PC-9 (cell line): ENCODE measurements at regions not wholly inside any gene's neighbourhood (a gene's known extent, or its start where the extent isn't known, plus 50 kb on each side); places are given as distances from the start of the nearest gene placed in this dataset.

Experiments
- BruUV-seq: library from RNA; stranded (reverse); fragments of 400-500 nt; replicated peaks from 2 replicates; lab custom pipeline; 2021; lab: Mats Ljungman, UMichigan
- CTCF ChIA-PET: fragments of 300-600 bp; sonication (Branson Sonifier 250); formaldehyde crosslinking; loops from one replicate; lab custom pipeline; 2022; ENCODE audit warnings: antibody characterized with exemption; lab: Charles Lee
- POLR2A ChIA-PET: fragments of 300-600 bp; sonication (Branson Sonifier 250); formaldehyde crosslinking; loops from one replicate; lab custom pipeline; 2022; ENCODE audit warnings: antibody characterized with exemption; ENCODE audit not compliant: unreplicated experiment; lab: Charles Lee
- DNase-seq, 2 experiments: peaks; one replicate each; pipeline versions ENCODE4 v3.0.0 to v3.0.0-alpha.2; 2015 to 2022; ENCODE audit warnings: mixed read lengths in 1 of 2
- H2AFZ ChIP-seq: fragments of 200-600 bp; sonication (generic); 2 replicates; pipeline ENCODE4 v1.8.1; 2017; ENCODE audit warnings: antibody characterized with exemption
- H3F3A ChIP-seq: fragments of 200-600 bp; sonication (generic); 2 replicates; pipeline ENCODE4 v1.8.1; 2017; ENCODE audit warnings: antibody characterized with exemption, mild to moderate bottlenecking, low read depth; ENCODE audit not compliant: insufficient read depth
- H3K27ac ChIP-seq: fragments of 200-600 bp; sonication (generic); 2 replicates; pipeline ENCODE4 v1.6.1; 2016; ENCODE audit warnings: mixed run types
- H3K27me3 ChIP-seq: fragments of 200-600 bp; sonication (generic); 2 replicates; pipeline ENCODE4 v1.6.1; 2016; ENCODE audit warnings: low read depth, mixed run types; ENCODE audit not compliant: insufficient read depth
- H3K36me3 ChIP-seq: fragments of 200-600 bp; sonication (generic); 2 replicates; pipeline ENCODE4 v1.6.1; 2016; ENCODE audit warnings: low read depth, mixed run types
- H3K4me1 ChIP-seq: fragments of 200-600 bp; sonication (generic); replicated peaks from 2 replicates; pipeline ENCODE4 v1.6.1; 2016; ENCODE audit warnings: mixed run types; ENCODE audit not compliant: insufficient read depth
- H3K4me2 ChIP-seq: fragments of 200-600 bp; sonication (generic); 2 replicates; pipeline ENCODE4 v1.6.1; 2017; ENCODE audit warnings: mixed run types
- H3K4me3 ChIP-seq: fragments of 200-600 bp; sonication (generic); 2 replicates; pipeline ENCODE4 v1.6.1; 2016; ENCODE audit warnings: mixed run types
- H3K79me2 ChIP-seq: fragments of 200-600 bp; sonication (generic); 2 replicates; pipeline ENCODE4 v1.6.1; 2017; ENCODE audit warnings: low read depth, mixed run types
- H3K9me2 ChIP-seq: fragments of 200-600 bp; sonication (generic); 2 replicates; pipeline ENCODE4 v1.8.1; 2017; ENCODE audit warnings: mild to moderate bottlenecking; ENCODE audit not compliant: insufficient read depth
- H3K9me3 ChIP-seq: fragments of 200-600 bp; sonication (generic); 2 replicates; pipeline ENCODE4 v1.8.1; 2016; ENCODE audit warnings: low read depth; ENCODE audit not compliant: insufficient read depth
- H4K20me1 ChIP-seq: fragments of 200-600 bp; sonication (generic); 2 replicates; pipeline ENCODE4 v1.8.1; 2017; ENCODE audit not compliant: insufficient read depth
- CTCF ChIP-seq: fragments of 200-600 bp; sonication (generic); conservative IDR thresholded peaks from 2 replicates; pipeline ENCODE4 v1.6.1; 2017; ENCODE audit warnings: mixed run types, antibody characterized with exemption, mild to moderate bottlenecking, moderate library complexity
- EZH2 ChIP-seq: fragments of 200-600 bp; sonication (generic); IDR thresholded peaks from 2 replicates; pipeline ENCODE4 v1.8.0; 2017; ENCODE audit warnings: antibody characterized with exemption, low read depth
- intact Hi-C: fragments of 100-400 bp; cut with micrococcal nuclease; formaldehyde crosslinking; loops from one replicate; pipeline ENCODE4 v1.10.0; 2022; ENCODE audit not compliant: unreplicated experiment

GRCh38 chr12:114237230-114237629 is 168.7 kb downstream of the TBX5 start:
- H3K4me1 ChIP-seq: no peaks in the 10 kb centered on the region
- ChIA-PET POLR2A (no interaction called here), CTCF (no interaction called here)
- peaks cover 17% of the 10 kb centered on the region for H3K27me3 ChIP-seq
- no peak overlapping the region for H3K4me3 ChIP-seq
- H3K9me2 ChIP-seq: no peaks in the 10 kb centered on the region
- intact Hi-C loops: no loop called here
- H3K27ac ChIP-seq: no peak overlapping the region
- H3K4me2 ChIP-seq: no peak overlapping the region
- BruUV-seq: no TSS peak
- H3F3A ChIP-seq: no peaks in the 10 kb centered on the region
- no peaks in the 10 kb centered on the region for H3K79me2 ChIP-seq
- H4K20me1 ChIP-seq: peaks cover 3% of the 10 kb centered on the region; the same call in 1 of the 2 replicates
- no peak overlapping the region for H2AFZ ChIP-seq
- DNase-seq: no peak
- H3K9me3 ChIP-seq: no peaks in the 10 kb centered on the region
- no peaks in the 10 kb centered on the region for H3K36me3 ChIP-seq
- TF ChIP-seq CTCF (no peak), EZH2 (no peak)

DNA sequence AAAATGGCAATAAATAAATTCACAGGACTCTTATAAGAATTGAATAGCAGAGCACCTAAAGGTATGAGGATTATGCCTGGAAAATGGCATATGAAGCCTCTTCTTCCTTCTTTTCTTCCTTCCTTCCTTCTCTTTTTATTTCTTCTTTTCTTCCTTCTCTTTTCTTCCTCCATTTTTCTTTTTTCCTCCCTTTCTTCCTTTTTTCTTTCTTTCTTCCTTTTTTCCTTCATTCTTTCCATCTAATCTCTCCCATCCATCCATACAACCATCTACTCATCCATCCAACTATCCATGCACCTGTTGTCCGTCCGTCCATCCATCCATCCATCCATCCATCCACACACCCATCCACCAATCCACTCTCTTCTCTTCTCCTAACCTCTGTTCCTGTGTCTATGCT is 173.8 kb downstream of the TBX5 start:
- Histone ChIP-seq H3K4me2 (no peak overlapping the region), H3K79me2 (no peaks in the 10 kb centered on the region), H3K27ac (no peak overlapping the region), H3K36me3 (no peaks in the 10 kb centered on the region), H3K4me3 (no peak overlapping the region), H3K4me1 (no peaks in the 10 kb centered on the region), H3K27me3 (peaks cover 11% of the 10 kb centered on the region; the same call in 1 of the 2 replicates), H3K9me3 (no peaks in the 10 kb centered on the region), H3K9me2 (no peaks in the 10 kb centered on the region), H4K20me1 (peaks cover 3% of the 10 kb centered on the region), H2AFZ (no peak overlapping the region), H3F3A (no peaks in the 10 kb centered on the region)
- POLR2A ChIA-PET: no interaction called here
- DNase-seq: no peak
- BruUV-seq: no TSS peak
- intact Hi-C loops: no loop called here
- CTCF ChIA-PET: no interaction called here
- TF ChIP-seq EZH2 (no peak), CTCF (no peak)

- ChIA-PET CTCF (no interaction called here), POLR2A (no interaction called here)
- Histone ChIP-seq H3K9me3 (no peaks in the 10 kb centered on the region), H3K4me1 (no peaks in the 10 kb centered on the region), H3K27ac (no peak overlapping the region), H3K36me3 (no peaks in the 10 kb centered on the region), H3F3A (no peaks in the 10 kb centered on the region), H3K4me3 (no peak overlapping the region), H3K9me2 (no peaks in the 10 kb centered on the region), H3K79me2 (no peaks in the 10 kb centered on the region), H3K27me3 (peaks cover 28% of the 10 kb centered on the region; the same call in 1 of the 2 replicates), H3K4me2 (no peak overlapping the region), H2AFZ (no peak overlapping the region), H4K20me1 (peaks cover 3% of the 10 kb centered on the region)
- intact Hi-C loops: no loop called here
- TF ChIP-seq CTCF (no peak), EZH2 (no peak)
- BruUV-seq: no TSS peak
- no peak for DNase-seq
Measured at GRCh38 chr12:114229150-114229549, 176.8 kb downstream of the TBX5 start.
